Astrocyte (in vitro differentiated cells and primary cell): ENCODE measurements at regions not wholly inside any gene's neighbourhood (a gene's known extent, or its start where the extent isn't known, plus 50 kb on each side); places are given as distances from the start of the nearest gene placed in this dataset.

Experiments used
- CTCF ChIP-seq: IDR thresholded peaks from 2 replicates; pipeline ENCODE4 v1.5.1; 2011; ENCODE audit warnings: low read depth, mild to moderate bottlenecking, inconsistent platforms, low read length, moderate library complexity; ENCODE audit not compliant: insufficient read depth
- EZH2 ChIP-seq: IDR thresholded peaks from 2 replicates; pipeline ENCODE4 v1.6.1; 2012; ENCODE audit warnings: mild to moderate bottlenecking, low read length, inconsistent platforms; ENCODE audit not compliant: insufficient read depth

- TF ChIP-seq EZH2: no peak
- no peak for TF ChIP-seq CTCF
Measured at GRCh38 chr9:35548571-35548970, 56.5 kb upstream of the TESK1 start.
